ENCODE measurements at regions not wholly inside any gene's neighbourhood (a gene's known extent, or its start where the extent isn't known, plus 50 kb on each side); places are given as distances from the start of the nearest gene placed in this dataset.

DNA sequence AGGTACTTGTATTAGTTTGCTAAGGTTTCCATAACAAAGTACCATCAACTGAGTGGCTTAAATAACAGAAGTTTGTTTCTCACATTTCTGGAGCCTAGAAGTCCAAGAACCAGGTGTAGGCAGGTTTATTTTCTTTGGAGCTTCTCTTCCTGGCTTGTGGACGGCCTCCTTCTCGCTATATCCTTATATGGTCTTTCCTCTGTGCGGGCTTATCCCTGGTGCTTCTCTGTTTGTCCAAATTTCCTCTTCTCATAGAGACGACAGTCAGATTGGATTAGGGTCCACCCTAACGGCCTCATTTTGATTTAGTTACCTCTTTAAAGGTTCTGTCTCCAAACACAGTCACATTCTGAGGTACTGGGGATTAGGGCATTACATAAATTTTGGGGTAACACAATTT is 88.3 kb downstream of the RMI1 start:
- Histone ChIP-seq H3K4me1 (ENCODE audit: control insufficient read depth, extremely low read depth, insufficient read depth, low read length) (no peaks in the 10 kb centered on the region), H3K4me3 (replicated peaks in 1 of 3; ENCODE audit: insufficient read depth in 1 of 3, low read depth in 1 of 3, low read length in 3 of 3) (no peak overlapping the region), H3K79me2 (ENCODE audit: control insufficient read depth, insufficient read depth, low read length) (no peaks in the 10 kb centered on the region), H3K9ac (replicated peaks; ENCODE audit: extremely low read depth, insufficient read depth, low read length) (no peak overlapping the region), H3K27me3 (ENCODE audit: control insufficient read depth in 2 of 2, insufficient read depth in 2 of 2, low read length in 2 of 2) (no peaks in the 10 kb centered on the region), H2AFZ (ENCODE audit: low read depth, low read length) (no peak overlapping the region), H3K27ac (ENCODE audit: insufficient read depth, low read depth, low read length) (no peak overlapping the region), H4K20me1 (replicated peaks; ENCODE audit: control insufficient read depth, extremely low read depth, insufficient read depth, low read length) (no peaks in the 10 kb centered on the region), H3K4me2 (ENCODE audit: insufficient read depth, low read length) (no peak overlapping the region), H3K9me1 (replicated peaks; ENCODE audit: control insufficient read depth, extremely low read depth, insufficient read depth, low read length) (no peaks in the 10 kb centered on the region), H3K9me3 (replicated peaks; ENCODE audit: control insufficient read depth, insufficient read depth, low read length) (no peaks in the 10 kb centered on the region), H3K36me3 (ENCODE audit: control insufficient read depth in 2 of 2, extremely low read depth in 1 of 2, insufficient read depth in 2 of 2, low read length in 2 of 2) (no peaks in the 10 kb centered on the region)
- TF ChIP-seq MYC (IDR thresholded peaks at IDR 0.05; ENCODE audit: low read depth, low read length) (no peak), POLR2A (IDR thresholded peaks at IDR 0.05; ENCODE audit: low read depth, low read length) (no peak), EZH2 (IDR thresholded peaks at IDR 0.05; ENCODE audit: borderline replicate concordance, low read depth, low read length, severe bottlenecking) (no peak), FOS (IDR thresholded peaks at IDR 0.05; ENCODE audit: borderline replicate concordance, insufficient read depth, low read length) (no peak), POLR2AphosphoS5 (IDR thresholded peaks at IDR 0.05; ENCODE audit: insufficient read depth, low read depth, low read length) (no peak), JUN (IDR thresholded peaks at IDR 0.05; ENCODE audit: borderline replicate concordance, insufficient read depth, insufficient read length, low read depth) (no peak), GATA2 (IDR thresholded peaks at IDR 0.05; ENCODE audit: insufficient read depth, insufficient read length, low read depth, low read length) (no peak)
- TF ChIP-seq, protein P1, sequence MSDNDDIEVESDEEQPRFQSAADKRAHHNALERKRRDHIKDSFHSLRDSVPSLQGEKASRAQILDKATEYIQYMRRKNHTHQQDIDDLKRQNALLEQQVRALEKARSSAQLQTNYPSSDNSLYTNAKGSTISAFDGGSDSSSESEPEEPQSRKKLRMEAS (IDR thresholded peaks at IDR 0.05; ENCODE audit: insufficient read depth, insufficient read length): no peak
- TF ChIP-seq, protein P2, sequence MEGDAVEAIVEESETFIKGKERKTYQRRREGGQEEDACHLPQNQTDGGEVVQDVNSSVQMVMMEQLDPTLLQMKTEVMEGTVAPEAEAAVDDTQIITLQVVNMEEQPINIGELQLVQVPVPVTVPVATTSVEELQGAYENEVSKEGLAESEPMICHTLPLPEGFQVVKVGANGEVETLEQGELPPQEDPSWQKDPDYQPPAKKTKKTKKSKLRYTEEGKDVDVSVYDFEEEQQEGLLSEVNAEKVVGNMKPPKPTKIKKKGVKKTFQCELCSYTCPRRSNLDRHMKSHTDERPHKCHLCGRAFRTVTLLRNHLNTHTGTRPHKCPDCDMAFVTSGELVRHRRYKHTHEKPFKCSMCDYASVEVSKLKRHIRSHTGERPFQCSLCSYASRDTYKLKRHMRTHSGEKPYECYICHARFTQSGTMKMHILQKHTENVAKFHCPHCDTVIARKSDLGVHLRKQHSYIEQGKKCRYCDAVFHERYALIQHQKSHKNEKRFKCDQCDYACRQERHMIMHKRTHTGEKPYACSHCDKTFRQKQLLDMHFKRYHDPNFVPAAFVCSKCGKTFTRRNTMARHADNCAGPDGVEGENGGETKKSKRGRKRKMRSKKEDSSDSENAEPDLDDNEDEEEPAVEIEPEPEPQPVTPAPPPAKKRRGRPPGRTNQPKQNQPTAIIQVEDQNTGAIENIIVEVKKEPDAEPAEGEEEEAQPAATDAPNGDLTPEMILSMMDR (IDR thresholded peaks at IDR 0.05; ENCODE audit: extremely low read depth in 1 of 2, insufficient read depth in 1 of 2, low read depth in 1 of 2, low read length in 2 of 2): no peak
- dilution Hi-C loops (cut with MboI; ENCODE audit: extremely low pct_ligation_motif_present, low sequenced_read_pairs): no loop called here
- FAIRE-seq (no peak), DNase-seq (ENCODE audit: low read depth, low spot score) (no peak)
- CTCF ChIA-PET: no interaction called here
- no TSS peak for BruUV-seq (replicated peaks)
- intact Hi-C loops (cut with micrococcal nuclease): no loop called here
- POLR2A ChIA-PET: no interaction called here

Measured in endothelial cell of umbilical vein (primary cell).